Peyer's patch (tissue), 4 donors: ENCODE measurements at regions not wholly inside any gene's neighbourhood (a gene's known extent, or its start where the extent isn't known, plus 50 kb on each side); places are given as distances from the start of the nearest gene placed in this dataset.
"Not testable (repeated sequence)": the region's sequence is repeated elsewhere in the genome, so short reads cannot be mapped to it uniquely, and the experiment has no call there.

ENCODE experiments used
- DNase-seq, 3 donors: peaks; one replicate each; pipeline ENCODE4 v3.0.0-alpha.2; 2017 to 2019
- H3K27ac ChIP-seq, 4 donors: fragments of 200-600 bp; sonication (generic); one replicate each; pipeline ENCODE4 v1.5.1; 2016 to 2019
- H3K27me3 ChIP-seq, 2 donors: fragments of 200-600 bp; sonication (generic); one replicate each; pipeline ENCODE4 v1.5.1; 2019
- H3K36me3 ChIP-seq, 3 donors: fragments of 200-600 bp; sonication (generic); one replicate each; pipeline ENCODE4 v1.5.1; 2016 to 2019
- H3K4me1 ChIP-seq, 4 donors: fragments of 200-600 bp; sonication (generic); one replicate each; pipeline ENCODE4 v1.5.1; 2016 to 2019
- H3K4me3 ChIP-seq, 4 donors: fragments of 200-600 bp; sonication (generic); 1 replicate in 3 of 4; 2 replicates in 1 of 4; pipeline ENCODE4 v1.5.1; 2016 to 2019; ENCODE audit warnings: mild to moderate bottlenecking in 1 of 4
- H3K9me3 ChIP-seq, 4 donors: fragments of 200-600 bp; sonication (generic); one replicate each; pipeline ENCODE4 v1.5.1; 2016 to 2019; ENCODE audit warnings: mild to moderate bottlenecking in 1 of 4
- CTCF ChIP-seq, 6 experiments: fragments of 450-650 bp in 4 of 6; fragments of 200-600 bp in 2 of 6; sonication (generic) in 1 of 6; IDR thresholded peaks; one replicate each; pipeline ENCODE4 v1.5.1; 2017 to 2019; ENCODE audit warnings: antibody characterized with exemption in 6 of 6, mild to moderate bottlenecking in 3 of 6, moderate library complexity in 1 of 6
- POLR2A ChIP-seq, 2 donors: fragments of 450-650 bp; IDR thresholded peaks; one replicate each; pipeline ENCODE4 v1.5.1; 2017; ENCODE audit warnings: antibody characterized with exemption in 2 of 2, mild to moderate bottlenecking in 2 of 2, moderate library complexity in 2 of 2

DNA sequence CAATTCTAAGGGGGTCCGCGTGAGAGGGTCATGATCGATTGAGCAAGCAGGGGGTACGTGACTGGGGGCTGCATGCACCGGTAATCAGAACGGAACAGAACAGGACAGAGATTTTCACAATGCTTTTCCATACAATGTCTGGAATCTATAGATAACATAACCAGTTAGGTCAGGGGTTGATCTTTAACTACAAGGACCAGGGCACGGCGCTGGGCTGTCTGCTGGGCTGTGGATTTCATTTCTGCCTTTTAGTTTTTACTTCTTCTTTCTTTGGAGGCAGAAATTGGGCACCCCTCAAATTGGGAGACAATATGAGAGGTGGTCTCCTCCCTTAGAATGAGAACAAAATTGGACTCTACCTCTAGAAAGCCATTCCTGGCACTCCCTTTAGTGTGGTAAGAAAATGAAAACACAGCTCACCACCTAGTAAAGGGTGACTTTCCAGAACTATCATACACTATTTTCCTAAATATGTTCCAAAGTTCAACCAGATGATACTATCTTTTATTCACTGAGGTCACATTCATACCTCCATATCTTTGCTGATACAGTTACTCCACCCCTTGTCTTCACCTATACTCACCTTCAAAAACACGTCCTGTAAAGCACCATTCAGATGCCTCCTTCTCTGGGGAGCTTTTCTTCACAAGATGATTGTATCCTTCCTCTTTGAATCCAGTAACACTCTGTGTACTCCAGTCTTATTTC is 1058.3 kb upstream of the SLIT2 start:
- Histone ChIP-seq H3K36me3 (no peaks in the 10 kb centered on the region), H3K4me3 (no peak overlapping the region), H3K27me3 (no peaks in the 10 kb centered on the region), H3K4me1 (no peaks in the 10 kb centered on the region), H3K27ac (no peak overlapping the region), H3K9me3 (no peaks in the 10 kb centered on the region)
- TF ChIP-seq CTCF (IDR thresholded peaks at IDR 0.05) (no peak), POLR2A (IDR thresholded peaks at IDR 0.05) (no peak)
- DNase-seq = no peak

DNA sequence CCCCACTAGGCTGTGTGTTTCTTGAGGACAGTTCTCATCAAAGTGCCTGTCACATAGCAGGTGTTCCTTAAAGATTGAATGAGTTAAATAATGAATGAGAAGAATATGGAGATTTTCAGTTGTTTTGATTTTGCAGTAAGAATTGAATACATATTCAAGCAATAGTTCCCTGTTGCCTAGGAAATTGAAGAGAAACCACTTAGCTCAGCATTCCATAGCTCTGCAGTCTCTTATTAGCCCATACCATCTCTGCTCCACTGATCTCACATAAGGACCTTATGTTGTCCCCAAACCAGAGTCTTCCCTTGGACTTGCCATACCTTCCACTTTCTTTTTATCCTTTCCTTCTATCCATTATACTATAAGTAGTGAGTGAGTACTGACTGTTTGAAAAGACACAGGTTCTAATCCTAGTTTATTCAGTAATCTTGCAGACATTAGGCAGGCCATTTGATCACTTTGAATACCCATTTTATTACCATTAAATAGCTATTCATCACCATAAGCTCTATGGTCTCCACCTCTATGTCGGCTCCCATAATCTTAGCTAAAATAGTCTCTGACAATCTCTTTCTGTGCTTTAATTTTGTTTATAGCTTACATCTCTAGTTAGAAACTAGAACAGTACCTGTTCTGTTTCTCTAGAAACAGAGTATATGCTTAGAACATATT is 1059.6 kb upstream of the SLIT2 start:
- no peaks in the 10 kb centered on the region for H3K9me3 ChIP-seq
- DNase-seq = no peak
- TF ChIP-seq CTCF (IDR thresholded peaks at IDR 0.05) (no peak), POLR2A (IDR thresholded peaks at IDR 0.05) (no peak)
- H3K4me1 ChIP-seq = no peaks in the 10 kb centered on the region
- H3K4me3 ChIP-seq = no peak overlapping the region
- H3K27me3 ChIP-seq = no peaks in the 10 kb centered on the region
- H3K27ac ChIP-seq = no peak overlapping the region
- H3K36me3 ChIP-seq = no peaks in the 10 kb centered on the region

GRCh38 chr4:19187691-19188090 is 1064.0 kb upstream of the SLIT2 start:
- Histone ChIP-seq H3K4me1 (no peaks in the 10 kb centered on the region), H3K36me3 (no peaks in the 10 kb centered on the region), H3K4me3 (no peak overlapping the region), H3K27ac (no peak overlapping the region), H3K9me3 (no peaks in the 10 kb centered on the region), H3K27me3 (no peaks in the 10 kb centered on the region)
- DNase-seq = no peak
- TF ChIP-seq POLR2A (IDR thresholded peaks at IDR 0.05) (no peak), CTCF (IDR thresholded peaks at IDR 0.05) (no peak)

GRCh38 chr4:19187096-19187495 is 1064.6 kb upstream of the SLIT2 start:
- TF ChIP-seq POLR2A (IDR thresholded peaks at IDR 0.05) (no peak), CTCF (IDR thresholded peaks at IDR 0.05) (no peak)
- no peak for DNase-seq
- Histone ChIP-seq H3K4me1 (no peaks in the 10 kb centered on the region), H3K36me3 (no peaks in the 10 kb centered on the region), H3K9me3 (no peaks in the 10 kb centered on the region), H3K4me3 (no peak overlapping the region), H3K27me3 (no peaks in the 10 kb centered on the region), H3K27ac (no peak overlapping the region)

DNA sequence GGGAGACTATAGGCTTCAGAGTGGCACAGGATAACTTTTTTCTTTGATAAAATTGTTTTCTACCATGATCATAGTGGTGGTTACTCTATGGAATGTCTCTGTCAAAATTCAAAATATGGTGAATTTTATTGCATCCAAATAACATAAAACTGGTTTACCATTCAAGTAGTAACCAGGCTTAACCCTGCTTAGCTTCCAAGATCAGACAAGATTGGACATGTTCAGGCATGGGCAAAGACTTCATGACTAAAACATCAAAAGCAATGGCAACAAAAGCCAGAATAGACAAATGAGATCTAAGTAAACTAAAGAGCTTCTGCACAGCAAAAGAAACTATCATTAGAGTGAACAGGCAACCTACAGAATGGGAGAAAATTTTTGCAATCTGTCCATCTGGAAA is 1070.1 kb upstream of the SLIT2 start:
- H3K4me1 ChIP-seq, H3K27me3 ChIP-seq, H3K9me3 ChIP-seq, H3K27ac ChIP-seq, H3K36me3 ChIP-seq, H3K4me3 ChIP-seq, DNase-seq: not testable (repeated sequence)

DNA sequence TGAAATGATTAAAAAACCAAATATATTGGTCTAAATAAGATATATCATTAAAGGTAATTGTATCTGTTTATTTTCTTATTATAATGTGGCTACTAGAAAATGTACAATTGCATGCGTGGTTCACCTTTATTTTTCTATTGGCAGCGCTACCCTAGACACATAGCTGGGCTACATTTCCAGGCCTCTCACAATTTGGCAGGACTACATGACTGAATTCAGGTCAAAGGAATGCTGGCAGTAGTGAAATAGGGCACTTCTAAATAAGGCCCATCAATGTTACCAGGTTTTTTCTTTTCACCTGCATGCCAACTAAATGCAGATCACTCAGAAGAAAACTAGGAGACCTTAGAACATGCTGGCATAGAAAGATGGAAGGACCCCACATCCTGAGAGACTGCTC is 1072.9 kb upstream of the SLIT2 start:
- Histone ChIP-seq H3K9me3 (no peaks in the 10 kb centered on the region), H3K4me1 (no peaks in the 10 kb centered on the region), H3K27ac (no peak overlapping the region), H3K4me3 (no peak overlapping the region), H3K27me3 (no peaks in the 10 kb centered on the region), H3K36me3 (no peaks in the 10 kb centered on the region)
- no peak for DNase-seq
- no peak for TF ChIP-seq POLR2A (IDR thresholded peaks at IDR 0.05)
- no peak for TF ChIP-seq CTCF (IDR thresholded peaks at IDR 0.05)
